Heart right ventricle (tissue), 16 donors: ENCODE measurements at regions not wholly inside any gene's neighbourhood (a gene's known extent, or its start where the extent isn't known, plus 50 kb on each side); places are given as distances from the start of the nearest gene placed in this dataset.

Source experiments
- ATAC-seq, 8 donors: fragments of 200-7000 bp; cut with Tn5 transposase; one replicate each; pipeline ENCODE4 v1.9.1; 2020; ENCODE audit warnings: mild to moderate bottlenecking in 8 of 8, moderate library complexity in 8 of 8, moderate number of reproducible peaks in 1 of 8
- DNase-seq, 2 donors: peaks; one replicate each; pipeline ENCODE4 v3.0.0-alpha.2; 2020
- H3K27ac ChIP-seq, 10 donors: fragments of 200-600 bp; sonication (generic) in 2 of 10; one replicate each; pipeline versions ENCODE4 v1.5.0 to v1.8.0; 2020 to 2022; ENCODE audit warnings: mild to moderate bottlenecking in 3 of 10
- H3K27me3 ChIP-seq, 7 donors: fragments of 200-600 bp; one replicate each; pipeline ENCODE4 v1.8.0; 2021 to 2022; ENCODE audit warnings: mild to moderate bottlenecking in 2 of 7
- H3K36me3 ChIP-seq, 9 donors: fragments of 200-600 bp; sonication (generic) in 1 of 9; one replicate each; pipeline versions ENCODE4 v1.5.0 to v1.8.0; 2020 to 2022; ENCODE audit warnings: mild to moderate bottlenecking in 2 of 9
- H3K4me1 ChIP-seq, 9 donors: fragments of 200-600 bp; sonication (generic) in 1 of 9; one replicate each; pipeline versions ENCODE4 v1.5.0 to v1.8.0; 2020 to 2022; ENCODE audit warnings: mild to moderate bottlenecking in 4 of 9
- H3K4me3 ChIP-seq, 10 donors: fragments of 200-600 bp; sonication (generic) in 2 of 10; one replicate each; pipeline versions ENCODE4 v1.5.0 to v1.8.0; 2020 to 2022; ENCODE audit warnings: mild to moderate bottlenecking in 7 of 10, moderate library complexity in 2 of 10
- H3K9me3 ChIP-seq, 11 donors: fragments of 200-600 bp in 10 of 11; sonication (generic) in 2 of 11; one replicate each; pipeline versions ENCODE4 v1.5.0 to v1.8.0; 2013 to 2022; ENCODE audit warnings: mild to moderate bottlenecking in 2 of 11, control low read depth in 1 of 11, moderate library complexity in 1 of 11
- CTCF ChIP-seq, 9 donors: fragments of 200-600 bp; sonication (generic) in 2 of 9; IDR thresholded peaks; one replicate each; pipeline versions ENCODE4 v1.5.0 to v1.8.0; 2021 to 2022; ENCODE audit warnings: antibody characterized with exemption in 9 of 9, mild to moderate bottlenecking in 5 of 9, moderate library complexity in 1 of 9
- WGBS, 2 donors: extraction: QIAGEN DNeasy Blood & Tissue Kit; methylation state at CpG; one replicate each; pipeline ENCODE4 v1.1.7; 2013; ENCODE audit warnings: inconsistent platforms in 1 of 2; 5-methylcytosine and 5-hydroxymethylcytosine counted together
- intact Hi-C, 10 donors: fragments of 100-400 bp; cut with DNase I; formaldehyde crosslinking; loops; one replicate each; pipeline versions ENCODE4 v1.11.1 to v1.14.2; 2022
- donor health status: Arrhythmogenic right ventricular cardiomyopathy.
- donor health status: ischemic (EF 13 %, LVEDD 7.1; RV severe dilation, severe dysfunction).
- donor health status: healthy with polysubstance abuse.
- donor health status: DM: no; HTN: yes; CAD: no.
- donor health status: DM: no; HTN: no; CAD: no.
- donor health status: ischemic (EF 25% LVEDD 6.9; RV normal size, moderate dysfunction).
- donor health status: ischemic (EF 25% LVEDD 5.7; RV mildly dilated, moderate dysfunction).
- donor health status: healthy.
- donor health status: DM: yes; HTN: yes; CAD: no.
- donor health status: Ischemic cardiomyopathy.
- donor health status: ischemic (EF 35%, LVEDD 5.7; RV mildly dilated, moderate dysfunction).
- donor health status: nonischemic (EF 11% LVEDD 7.7; RV severe dilation, severe dysfunction).
- donor health status: DM: yes; HTN: yes; CAD: no.
- donor health status: PGD.
- donor health status: ischemic (EF 29% LVEDD 5.4; RV normal size, mild dysfunction).
- donor health status: nonischemic (EF 23%, LVEDD 6.1; RV moderate dilation, normal function).

GRCh38 chr13:99648927-99649326, 147.7 kb downstream of the TM9SF2 start:
- TF ChIP-seq CTCF (IDR thresholded peaks at IDR 0.05), result no peak
- H3K27me3 ChIP-seq, result no peaks in the 10 kb centered on the region
- ATAC-seq (no peak), DNase-seq (no peak)
- intact Hi-C loops, result no loop called here
- H3K4me3 ChIP-seq, result no peak overlapping the region
- no peaks in the 10 kb centered on the region for H3K36me3 ChIP-seq
- H3K27ac ChIP-seq, result no peak overlapping the region
- WGBS, 2 donors, result 86 to 87% methylated on average over 4 of the region's 4 CpGs
- H3K9me3 ChIP-seq, result no peaks in the 10 kb centered on the region
- peaks cover 0 to 4% (median 0%) of the 10 kb centered on the region in 9 donors for H3K4me1 ChIP-seq

GRCh38 chr13:99648066-99648665, 146.9 kb downstream of the TM9SF2 start:
- Histone ChIP-seq H3K4me3 (no peak overlapping the region), H3K27ac (no peak overlapping the region), H3K9me3 (no peaks in the 10 kb centered on the region), H3K27me3 (no peaks in the 10 kb centered on the region), H3K36me3 (no peaks in the 10 kb centered on the region), H3K4me1 (peaks cover 0 to 4% (median 0%) of the 10 kb centered on the region in 9 donors)
- WGBS, 2 donors, result 80 to 81% methylated on average over 8 of the region's 8 CpGs
- DNase-seq (no peak), ATAC-seq (no peak)
- intact Hi-C loops, result no loop called here
- TF ChIP-seq CTCF (IDR thresholded peaks at IDR 0.05), result no peak

GRCh38 chr13:99647596-99647985, 146.3 kb downstream of the TM9SF2 start:
- TF ChIP-seq CTCF (IDR thresholded peaks at IDR 0.05), result no peak
- DNase-seq (no peak), ATAC-seq (no peak)
- Histone ChIP-seq H3K9me3 (no peaks in the 10 kb centered on the region), H3K4me3 (no peak overlapping the region), H3K27me3 (no peaks in the 10 kb centered on the region), H3K27ac (no peak overlapping the region), H3K36me3 (no peaks in the 10 kb centered on the region), H3K4me1 (peaks cover 0 to 4% (median 0%) of the 10 kb centered on the region in 9 donors)
- intact Hi-C loops, result no loop called here
- WGBS, 2 donors, result 87 to 88% methylated on average over 4 of the region's 4 CpGs

- no peaks in the 10 kb centered on the region for H3K36me3 ChIP-seq
- no peak for DNase-seq
- WGBS, 2 donors, result 87 to 93% methylated on average over 8 of the region's 8 CpGs
Measured at GRCh38 chr13:99646866-99647595, 145.8 kb downstream of the TM9SF2 start.

More at GRCh38 chr13:99646866-99647595, 145.8 kb downstream of the TM9SF2 start:
- Histone ChIP-seq H3K27me3 (no peaks in the 10 kb centered on the region), H3K9me3 (no peaks in the 10 kb centered on the region), H3K4me3 (no peak overlapping the region), H3K4me1 (peaks cover 0 to 4% (median 0%) of the 10 kb centered on the region in 9 donors), H3K27ac (no peak overlapping the region)
- intact Hi-C loops, result no loop called here
- TF ChIP-seq CTCF (IDR thresholded peaks at IDR 0.05), result no peak
- ATAC-seq, result no peak
